ENCODE measurements at regions not wholly inside any gene's neighbourhood (a gene's known extent, or its start where the extent isn't known, plus 50 kb on each side); places are given as distances from the start of the nearest gene placed in this dataset.
A peak's percentile ranks its signal among the peaks of the same experiment; 100 is the strongest.
"Not testable (repeated sequence)": the region's sequence is repeated elsewhere in the genome, so short reads cannot be mapped to it uniquely, and the experiment has no call there.

DNA sequence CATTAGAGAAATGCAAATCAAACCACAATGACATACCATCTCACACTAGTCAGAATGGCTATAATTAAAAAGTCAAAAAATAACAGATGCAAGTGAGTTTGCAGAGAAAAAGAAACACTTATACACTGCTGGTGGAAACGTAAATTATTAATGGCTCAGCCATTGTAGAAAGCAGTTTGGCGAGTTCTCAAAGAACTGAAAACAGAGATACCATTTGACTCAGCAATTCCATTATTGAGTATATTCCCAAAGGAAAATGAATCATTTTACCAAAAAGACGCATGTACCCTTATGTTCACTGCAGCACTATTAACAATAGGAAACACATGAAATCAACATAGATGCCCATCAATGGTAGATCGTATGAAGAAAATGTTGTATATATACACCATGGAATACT is 75.0 kb downstream of the NAA11 start:
- no peak overlapping the region for H3K4me3 ChIP-seq (ENCODE audit: low read depth, low read length)
- TF ChIP-seq, protein P1, sequence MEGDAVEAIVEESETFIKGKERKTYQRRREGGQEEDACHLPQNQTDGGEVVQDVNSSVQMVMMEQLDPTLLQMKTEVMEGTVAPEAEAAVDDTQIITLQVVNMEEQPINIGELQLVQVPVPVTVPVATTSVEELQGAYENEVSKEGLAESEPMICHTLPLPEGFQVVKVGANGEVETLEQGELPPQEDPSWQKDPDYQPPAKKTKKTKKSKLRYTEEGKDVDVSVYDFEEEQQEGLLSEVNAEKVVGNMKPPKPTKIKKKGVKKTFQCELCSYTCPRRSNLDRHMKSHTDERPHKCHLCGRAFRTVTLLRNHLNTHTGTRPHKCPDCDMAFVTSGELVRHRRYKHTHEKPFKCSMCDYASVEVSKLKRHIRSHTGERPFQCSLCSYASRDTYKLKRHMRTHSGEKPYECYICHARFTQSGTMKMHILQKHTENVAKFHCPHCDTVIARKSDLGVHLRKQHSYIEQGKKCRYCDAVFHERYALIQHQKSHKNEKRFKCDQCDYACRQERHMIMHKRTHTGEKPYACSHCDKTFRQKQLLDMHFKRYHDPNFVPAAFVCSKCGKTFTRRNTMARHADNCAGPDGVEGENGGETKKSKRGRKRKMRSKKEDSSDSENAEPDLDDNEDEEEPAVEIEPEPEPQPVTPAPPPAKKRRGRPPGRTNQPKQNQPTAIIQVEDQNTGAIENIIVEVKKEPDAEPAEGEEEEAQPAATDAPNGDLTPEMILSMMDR (conservative IDR thresholded peaks at IDR 0.05; ENCODE audit: low read depth, low read length) = no peak
- DNase-seq (ENCODE audit: low read depth) = no peak

DNA sequence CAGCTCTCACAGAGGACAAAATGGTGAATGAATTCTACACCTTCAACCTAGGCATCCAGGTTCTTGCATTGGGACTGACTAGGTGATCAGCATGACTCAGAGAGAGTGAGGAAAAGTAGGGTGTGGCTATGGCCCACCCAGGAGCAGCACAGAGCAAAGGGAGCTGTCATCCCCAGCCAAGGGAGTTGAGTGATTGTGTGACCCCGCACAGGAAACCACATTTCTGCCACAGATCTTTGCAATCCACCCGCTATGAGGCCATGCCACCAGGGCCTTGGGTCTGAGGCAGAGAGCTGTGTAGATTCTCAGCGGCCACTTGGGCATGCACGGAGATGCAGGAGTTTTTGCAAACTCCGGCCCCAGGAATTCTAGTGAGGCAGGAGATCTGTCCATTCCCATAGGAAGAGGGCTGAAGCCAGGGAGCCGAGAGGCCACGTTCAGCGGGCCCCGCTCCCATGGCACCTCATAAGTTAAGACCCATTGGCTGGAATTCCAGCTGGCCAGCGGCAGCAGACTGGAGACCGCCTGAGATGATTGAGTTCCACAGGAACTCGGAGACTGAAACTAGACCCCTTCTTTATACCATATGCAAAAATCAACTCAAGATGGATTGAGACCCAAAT is 75.9 kb downstream of the NAA11 start:
- DNase-seq (ENCODE audit: low read depth) = no peak
- no peak overlapping the region for H3K4me3 ChIP-seq (ENCODE audit: low read depth, low read length)
- TF ChIP-seq, protein P1 (conservative IDR thresholded peaks at IDR 0.05; ENCODE audit: low read depth, low read length) = no peak

DNA sequence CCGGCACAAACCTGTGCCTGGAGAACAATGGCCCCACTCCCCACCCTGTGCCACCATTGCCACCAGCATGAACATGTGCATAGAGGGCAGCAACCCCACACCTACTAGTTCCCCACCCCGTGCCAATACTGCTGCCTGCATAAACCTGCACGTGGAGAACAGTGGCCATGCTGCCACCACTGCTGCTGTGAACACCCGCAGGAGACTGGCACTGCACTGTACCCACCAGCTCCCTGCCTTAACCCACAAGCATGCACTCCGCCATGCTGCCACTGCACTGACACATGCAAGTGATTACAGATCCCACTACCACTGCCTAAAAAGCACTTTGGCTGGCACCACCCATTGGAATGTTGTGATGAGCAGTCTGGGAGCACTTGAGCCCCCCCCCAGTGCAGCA is 77.3 kb downstream of the NAA11 start:
- TF ChIP-seq, protein P1 (conservative IDR thresholded peaks at IDR 0.05; ENCODE audit: low read depth, low read length) = no peak
- H3K4me3 ChIP-seq (ENCODE audit: low read depth, low read length) = no peak overlapping the region

DNA sequence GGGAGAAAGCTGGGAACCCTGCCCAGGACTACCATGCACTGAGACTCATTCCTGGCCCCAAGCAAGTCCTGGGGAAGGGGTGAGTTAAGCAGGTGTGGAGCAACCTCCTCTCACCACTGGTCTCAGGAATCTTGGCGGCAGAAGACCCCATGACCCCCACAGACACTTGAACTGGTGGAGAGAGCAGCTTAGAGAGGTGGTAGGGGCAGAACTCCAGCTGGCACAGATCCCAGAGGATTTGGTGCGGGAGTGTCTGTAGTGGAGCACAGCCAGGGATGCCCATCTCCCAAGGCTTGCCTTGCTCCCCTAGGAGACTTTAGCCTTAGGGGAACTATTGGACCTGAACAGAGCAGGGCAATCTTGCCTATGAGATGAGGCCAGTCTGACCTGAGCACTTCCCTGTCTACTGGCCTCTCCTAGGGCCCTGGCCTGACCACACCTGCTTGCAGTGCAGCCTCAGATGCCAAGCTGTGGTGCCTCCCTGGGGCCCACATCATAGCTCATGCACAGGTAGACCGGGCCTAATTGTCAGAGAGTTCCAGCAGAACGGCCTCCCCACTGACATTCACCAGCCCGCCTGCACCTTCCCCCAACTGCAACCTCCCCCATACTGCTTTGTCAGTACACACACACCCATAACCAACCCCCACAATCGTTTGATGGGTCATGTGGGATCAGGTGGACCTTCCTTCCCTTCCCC is 78.0 kb downstream of the NAA11 start:
- H3K4me3 ChIP-seq (ENCODE audit: low read depth, low read length) = no peak overlapping the region
- DNase-seq (ENCODE audit: low read depth) = no peak
- TF ChIP-seq, protein P1 (conservative IDR thresholded peaks at IDR 0.05; ENCODE audit: low read depth, low read length) = no peak

More for the DNA sequence above, 77.3 kb downstream of the NAA11 start:
- no peak for DNase-seq (ENCODE audit: low read depth)

- not testable (repeated sequence) for H3K4me3 ChIP-seq (ENCODE audit: low read depth, low read length); DNase-seq (ENCODE audit: low read depth)
Measured at GRCh38 chr4:79245200-79245940, 80.5 kb downstream of the NAA11 start.

- TF ChIP-seq, protein P1 (conservative IDR thresholded peaks at IDR 0.05; ENCODE audit: low read depth, low read length) = peak; percentile 52
- DNase-seq (ENCODE audit: low read depth) = peak; percentile 29
- no peak overlapping the region for H3K4me3 ChIP-seq (ENCODE audit: low read depth, low read length)
Measured at GRCh38 chr4:79241846-79242245, 84.0 kb downstream of the NAA11 start.

GRCh38 chr4:79237851-79238250 is 88.0 kb downstream of the NAA11 start:
- DNase-seq (ENCODE audit: low read depth) = no peak
- TF ChIP-seq, protein P1 (conservative IDR thresholded peaks at IDR 0.05; ENCODE audit: low read depth, low read length) = no peak
- no peak overlapping the region for H3K4me3 ChIP-seq (ENCODE audit: low read depth, low read length)

Data from epithelial cell of proximal tubule (primary cell).